ENCODE measurements at regions not wholly inside any gene's neighbourhood (a gene's known extent, or its start where the extent isn't known, plus 50 kb on each side); places are given as distances from the start of the nearest gene placed in this dataset.

DNA sequence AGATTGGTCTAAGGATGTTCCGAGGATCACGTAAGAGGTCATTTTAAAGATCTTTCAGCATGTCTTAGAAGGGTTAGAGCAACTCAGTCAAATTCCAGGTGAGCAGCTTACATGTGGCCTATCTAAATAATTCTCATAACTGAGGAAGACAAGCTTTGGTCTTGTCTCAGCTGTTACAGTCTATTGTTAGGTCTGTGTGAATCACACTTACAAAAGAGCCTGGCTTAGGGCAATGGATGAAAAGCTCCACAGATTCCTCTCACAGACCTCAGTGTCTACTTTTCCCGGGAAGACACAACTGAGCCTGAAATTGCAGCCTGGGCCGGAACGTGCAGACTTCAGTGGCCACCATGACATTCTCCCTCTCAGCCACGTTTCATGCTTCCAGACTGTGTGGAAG, 173.1 kb downstream of the INHBA start:
- Mint-ChIP-seq H3K4me1 (no peaks in the 10 kb centered on the region), H3K27me3 (ENCODE audit: insufficient read depth) (no peaks in the 10 kb centered on the region), H3K4me3 (no peak overlapping the region), H3K9me3 (peaks cover 6% of the 10 kb centered on the region), H3K36me3 (ENCODE audit: low read depth) (no peaks in the 10 kb centered on the region), H3K27ac (no peak overlapping the region)
- DNase-seq, result no peak
- H3K27ac ChIP-seq (ENCODE audit: low read depth, low read length), result no peak overlapping the region
- H3K9me3 ChIP-seq (ENCODE audit: control insufficient read depth, low read length), result no peaks in the 10 kb centered on the region
- TF ChIP-seq, protein P1, sequence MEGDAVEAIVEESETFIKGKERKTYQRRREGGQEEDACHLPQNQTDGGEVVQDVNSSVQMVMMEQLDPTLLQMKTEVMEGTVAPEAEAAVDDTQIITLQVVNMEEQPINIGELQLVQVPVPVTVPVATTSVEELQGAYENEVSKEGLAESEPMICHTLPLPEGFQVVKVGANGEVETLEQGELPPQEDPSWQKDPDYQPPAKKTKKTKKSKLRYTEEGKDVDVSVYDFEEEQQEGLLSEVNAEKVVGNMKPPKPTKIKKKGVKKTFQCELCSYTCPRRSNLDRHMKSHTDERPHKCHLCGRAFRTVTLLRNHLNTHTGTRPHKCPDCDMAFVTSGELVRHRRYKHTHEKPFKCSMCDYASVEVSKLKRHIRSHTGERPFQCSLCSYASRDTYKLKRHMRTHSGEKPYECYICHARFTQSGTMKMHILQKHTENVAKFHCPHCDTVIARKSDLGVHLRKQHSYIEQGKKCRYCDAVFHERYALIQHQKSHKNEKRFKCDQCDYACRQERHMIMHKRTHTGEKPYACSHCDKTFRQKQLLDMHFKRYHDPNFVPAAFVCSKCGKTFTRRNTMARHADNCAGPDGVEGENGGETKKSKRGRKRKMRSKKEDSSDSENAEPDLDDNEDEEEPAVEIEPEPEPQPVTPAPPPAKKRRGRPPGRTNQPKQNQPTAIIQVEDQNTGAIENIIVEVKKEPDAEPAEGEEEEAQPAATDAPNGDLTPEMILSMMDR (conservative IDR thresholded peaks at IDR 0.05), result no peak
- H3K4me3 ChIP-seq (ENCODE audit: low read length), result no peak overlapping the region
- WGBS, 2 experiments (ENCODE audit: insufficient coverage in 1 of 2, insufficient read length in 1 of 2), result 80 to 90% methylated on average over 3 to 6 of the region's 6 CpGs
- no peak overlapping the region for H3K9ac ChIP-seq (ENCODE audit: extremely low read depth, low read length, poor library complexity, severe bottlenecking)
- no peaks in the 10 kb centered on the region for H3K4me1 ChIP-seq (ENCODE audit: control insufficient read depth, insufficient read depth, low read length)
- no peaks in the 10 kb centered on the region for H3K36me3 ChIP-seq (ENCODE audit: control insufficient read depth, insufficient read depth, low read length)
- H3K27me3 ChIP-seq (ENCODE audit: control insufficient read depth, insufficient read depth, low read length, poor library complexity, severe bottlenecking), result no peaks in the 10 kb centered on the region

- WGBS, 2 experiments (ENCODE audit: insufficient coverage in 1 of 2, insufficient read length in 1 of 2), result 88 to 96% methylated on average over 1 to 3 of the region's 4 CpGs
- H3K27ac Mint-ChIP-seq, result no peak overlapping the region
- Histone ChIP-seq H3K4me1 (ENCODE audit: control insufficient read depth, insufficient read depth, low read length) (no peaks in the 10 kb centered on the region), H3K36me3 (ENCODE audit: control insufficient read depth, insufficient read depth, low read length) (no peaks in the 10 kb centered on the region), H3K9me3 (ENCODE audit: control insufficient read depth, low read length) (peaks cover 7% of the 10 kb centered on the region), H3K4me3 (ENCODE audit: low read length) (no peak overlapping the region), H3K27me3 (ENCODE audit: control insufficient read depth, insufficient read depth, low read length, poor library complexity, severe bottlenecking) (no peaks in the 10 kb centered on the region), H3K9ac (ENCODE audit: extremely low read depth, low read length, poor library complexity, severe bottlenecking) (no peak overlapping the region), H3K27ac (ENCODE audit: low read depth, low read length) (no peak overlapping the region)
- TF ChIP-seq, protein P1 (conservative IDR thresholded peaks at IDR 0.05), result no peak
- no peak overlapping the region for H3K4me3 Mint-ChIP-seq
- H3K36me3 Mint-ChIP-seq (ENCODE audit: low read depth), result no peaks in the 10 kb centered on the region
- H3K9me3 Mint-ChIP-seq, result peaks cover 38% of the 10 kb centered on the region
- DNase-seq, result no peak
- no peaks in the 10 kb centered on the region for H3K27me3 Mint-ChIP-seq (ENCODE audit: insufficient read depth)
- no peaks in the 10 kb centered on the region for H3K4me1 Mint-ChIP-seq
Observed at GRCh38 chr7:41524876-41525275, 178.0 kb downstream of the INHBA start.

DNA sequence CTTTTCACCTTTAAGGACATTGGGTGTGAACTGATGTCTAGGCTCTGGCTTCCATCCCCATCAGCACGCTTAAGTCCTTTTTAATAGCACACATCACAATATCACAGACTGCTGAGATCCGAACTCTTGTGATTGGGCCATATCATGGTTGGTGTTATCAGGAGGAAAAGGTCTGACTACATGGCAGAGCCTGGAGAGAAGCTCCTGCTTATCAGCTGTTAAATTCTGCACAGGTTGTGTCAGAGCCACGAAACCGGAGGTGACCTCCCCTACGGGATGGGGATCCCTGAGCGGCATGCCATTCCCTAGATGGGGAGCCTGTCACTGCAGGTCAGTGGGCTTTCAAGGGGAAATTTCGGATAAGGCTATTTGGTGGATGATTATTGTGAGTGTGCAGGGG, 182.4 kb downstream of the INHBA start:
- Mint-ChIP-seq H3K27ac (no peak overlapping the region), H3K27me3 (ENCODE audit: insufficient read depth) (no peaks in the 10 kb centered on the region), H3K9me3 (peaks cover 43% of the 10 kb centered on the region), H3K4me3 (no peak overlapping the region), H3K36me3 (ENCODE audit: low read depth) (no peaks in the 10 kb centered on the region), H3K4me1 (no peaks in the 10 kb centered on the region)
- Histone ChIP-seq H3K9ac (ENCODE audit: extremely low read depth, low read length, poor library complexity, severe bottlenecking) (no peak overlapping the region), H3K27me3 (ENCODE audit: control insufficient read depth, insufficient read depth, low read length, poor library complexity, severe bottlenecking) (no peaks in the 10 kb centered on the region), H3K36me3 (ENCODE audit: control insufficient read depth, insufficient read depth, low read length) (no peaks in the 10 kb centered on the region), H3K4me3 (ENCODE audit: low read length) (no peak overlapping the region), H3K4me1 (ENCODE audit: control insufficient read depth, insufficient read depth, low read length) (no peaks in the 10 kb centered on the region), H3K27ac (ENCODE audit: low read depth, low read length) (no peak overlapping the region), H3K9me3 (ENCODE audit: control insufficient read depth, low read length) (peaks cover 7% of the 10 kb centered on the region)
- no peak for DNase-seq
- 89 to 93% methylated on average over 4 to 6 of the region's 7 CpGs for WGBS, 2 experiments (ENCODE audit: insufficient coverage in 1 of 2, insufficient read length in 1 of 2)
- TF ChIP-seq, protein P1 (conservative IDR thresholded peaks at IDR 0.05), result no peak
